ENCODE measurements at regions not wholly inside any gene's neighbourhood (a gene's known extent, or its start where the extent isn't known, plus 50 kb on each side); places are given as distances from the start of the nearest gene placed in this dataset.
"Not testable (repeated sequence)": the region's sequence is repeated elsewhere in the genome, so short reads cannot be mapped to it uniquely, and the experiment has no call there.

- ATAC-seq, result no peak
- no peak for DNase-seq (ENCODE audit: low spot score)
- intact Hi-C loops (cut with DNase I), result no loop called here
These were observed 57.7 kb downstream of the RAD51AP2 start for GRCh38 chr2:17460371-17461086.

GRCh38 chr2:17455343-17455742 is 62.9 kb downstream of the RAD51AP2 start:
- no peak for DNase-seq (ENCODE audit: low spot score)
- no peak for ATAC-seq
- intact Hi-C loops (cut with DNase I), result no loop called here

DNA sequence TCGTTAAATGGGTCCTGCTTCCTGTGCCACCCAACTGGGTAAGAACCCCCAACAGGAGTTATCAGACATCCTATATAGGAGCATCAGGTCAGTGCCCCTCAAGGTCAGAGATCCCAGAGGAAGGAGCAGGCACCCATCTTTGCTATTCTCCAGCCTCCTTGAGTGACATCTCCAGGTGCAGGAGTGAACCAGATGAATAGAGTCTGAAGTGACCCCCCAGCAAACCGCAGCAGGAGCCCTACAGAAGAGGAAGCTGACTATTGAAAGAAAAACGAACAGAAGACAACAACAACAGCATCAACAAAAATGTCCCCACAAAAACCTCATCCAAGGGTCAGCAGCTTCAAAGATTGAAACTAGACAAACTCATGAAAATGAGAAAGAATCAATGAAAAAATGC is 72.0 kb downstream of the RAD51AP2 start:
- ATAC-seq; DNase-seq (ENCODE audit: low spot score); intact Hi-C loops (cut with DNase I): not testable (repeated sequence)

GRCh38 chr2:17445744-17446143 is 72.5 kb downstream of the RAD51AP2 start:
- intact Hi-C loops (cut with DNase I), result no loop called here
- ATAC-seq (no peak), DNase-seq (ENCODE audit: low spot score) (no peak)

DNA sequence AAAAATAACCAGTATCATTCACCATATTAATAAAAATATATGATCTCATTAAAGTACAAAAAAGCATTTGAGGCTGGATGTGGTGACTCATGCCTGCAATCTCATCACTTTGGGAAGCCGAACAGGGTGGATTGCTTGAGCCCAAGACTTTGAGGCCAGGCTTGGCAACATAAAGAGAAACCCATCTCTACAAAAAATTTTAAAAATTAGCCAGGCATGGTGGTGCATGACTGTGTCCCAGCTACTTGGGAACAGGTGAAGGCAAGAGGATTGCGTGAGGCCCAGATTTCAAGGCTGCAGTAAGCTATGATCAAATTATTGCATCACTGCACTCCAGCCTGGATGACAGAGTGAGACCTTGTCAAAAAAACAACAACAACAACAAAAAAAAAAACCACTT is 75.9 kb downstream of the RAD51AP2 start:
- ATAC-seq, result no peak
- intact Hi-C loops (cut with DNase I), result no loop called here

GRCh38 chr2:17441790-17442189 is 76.5 kb downstream of the RAD51AP2 start:
- ATAC-seq (no peak), DNase-seq (ENCODE audit: low spot score) (no peak)
- intact Hi-C loops (cut with DNase I), result no loop called here

More for the DNA sequence above, 75.9 kb downstream of the RAD51AP2 start:
- no peak for DNase-seq (ENCODE audit: low spot score)

DNA sequence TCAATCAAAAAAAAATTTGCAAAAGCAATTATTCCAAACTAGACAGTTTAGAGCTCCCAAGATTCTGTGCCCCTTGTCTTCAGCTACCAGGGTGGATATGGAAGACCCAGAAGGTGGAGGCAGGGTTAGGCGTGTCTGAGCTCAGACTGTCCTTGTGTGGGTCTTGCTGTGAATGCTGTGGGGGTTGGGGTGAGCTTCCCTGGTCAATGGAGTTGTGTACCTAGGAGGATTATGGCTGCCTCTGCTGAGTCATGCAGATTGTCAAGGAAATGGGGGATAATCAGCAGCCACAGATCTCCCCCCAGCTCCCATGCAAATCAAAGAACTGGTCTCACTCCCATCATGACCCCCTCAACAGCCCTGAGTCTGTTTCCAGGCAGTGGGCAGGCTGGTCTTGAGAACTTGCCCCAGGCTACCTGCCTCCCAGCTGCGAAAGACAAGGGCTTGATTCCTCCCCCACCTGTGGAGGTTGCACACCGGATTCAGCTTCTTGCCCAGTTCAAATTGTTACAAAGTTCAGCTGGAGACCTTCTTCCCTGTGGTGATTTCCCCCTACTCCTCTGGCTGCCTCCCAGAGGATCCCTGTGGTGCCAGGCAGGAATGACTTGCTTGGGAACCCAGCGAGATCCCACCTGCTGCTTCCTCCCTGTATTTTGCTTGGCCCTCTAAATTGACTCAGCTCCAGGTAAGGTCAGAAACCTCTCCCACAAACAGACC is 77.0 kb downstream of the RAD51AP2 start:
- DNase-seq (ENCODE audit: low spot score) (no peak), ATAC-seq (no peak)

GRCh38 chr2:17430326-17430725 is 87.9 kb downstream of the RAD51AP2 start:
- no peak for ATAC-seq
- intact Hi-C loops (cut with DNase I), result no loop called here
- no peak for DNase-seq (ENCODE audit: low spot score)

More for the DNA sequence above, 77.0 kb downstream of the RAD51AP2 start:
- intact Hi-C loops (cut with DNase I), result no loop called here

GRCh38 chr2:17429130-17429529 is 89.1 kb downstream of the RAD51AP2 start:
- no peak for ATAC-seq
- DNase-seq (ENCODE audit: low spot score), result no peak
- intact Hi-C loops (cut with DNase I), result no loop called here

DNA sequence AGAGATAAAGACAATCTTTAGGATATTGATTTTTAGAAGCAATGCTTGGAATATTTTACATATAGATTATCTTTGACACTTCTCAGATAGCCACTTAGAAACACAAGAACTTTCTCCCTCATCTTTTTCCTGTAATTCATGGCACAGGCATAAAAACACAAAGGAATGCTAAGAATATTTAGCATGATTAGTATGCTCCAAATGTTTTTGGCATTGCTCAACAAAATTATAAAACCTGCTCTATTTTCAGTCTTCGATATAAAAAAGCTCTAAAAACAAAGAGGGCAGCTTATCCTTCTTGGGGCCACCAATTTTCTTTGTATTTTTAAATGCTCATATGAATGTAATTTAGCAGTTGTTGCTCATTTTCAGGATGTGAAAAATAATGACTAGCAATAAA is 90.8 kb downstream of the RAD51AP2 start:
- ATAC-seq, result no peak
- DNase-seq (ENCODE audit: low spot score), result no peak
- intact Hi-C loops (cut with DNase I), result no loop called here

DNA sequence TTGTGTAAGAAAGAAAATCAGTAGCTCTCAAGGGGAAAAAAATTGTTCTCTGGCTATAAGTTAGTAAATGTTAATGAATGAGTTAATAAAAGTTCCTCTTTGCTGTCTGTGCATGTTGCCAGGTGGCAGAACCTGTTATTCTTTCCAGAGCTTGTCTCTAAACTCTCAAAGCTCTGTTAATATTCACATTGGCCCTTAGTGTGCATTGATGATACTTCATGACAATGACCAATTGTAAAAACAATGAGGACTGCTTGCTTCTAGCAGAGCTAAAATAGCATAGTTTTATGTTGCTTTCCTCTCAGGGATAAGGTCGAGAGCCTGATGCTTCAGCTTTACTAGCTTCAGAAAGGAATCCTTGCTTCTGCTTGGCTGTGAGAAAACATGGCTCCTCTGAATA is 91.5 kb downstream of the RAD51AP2 start:
- DNase-seq (ENCODE audit: low spot score), result no peak
- intact Hi-C loops (cut with DNase I), result no loop called here
- no peak for ATAC-seq

GRCh38 chr2:17422061-17422460 is 96.2 kb downstream of the RAD51AP2 start:
- ATAC-seq (no peak), DNase-seq (ENCODE audit: low spot score) (no peak)
- intact Hi-C loops (cut with DNase I), result no loop called here

GRCh38 chr2:17416884-17417391 is 101.3 kb downstream of the RAD51AP2 start:
- ATAC-seq, result no peak
- intact Hi-C loops (cut with DNase I), result no loop called here

DNA sequence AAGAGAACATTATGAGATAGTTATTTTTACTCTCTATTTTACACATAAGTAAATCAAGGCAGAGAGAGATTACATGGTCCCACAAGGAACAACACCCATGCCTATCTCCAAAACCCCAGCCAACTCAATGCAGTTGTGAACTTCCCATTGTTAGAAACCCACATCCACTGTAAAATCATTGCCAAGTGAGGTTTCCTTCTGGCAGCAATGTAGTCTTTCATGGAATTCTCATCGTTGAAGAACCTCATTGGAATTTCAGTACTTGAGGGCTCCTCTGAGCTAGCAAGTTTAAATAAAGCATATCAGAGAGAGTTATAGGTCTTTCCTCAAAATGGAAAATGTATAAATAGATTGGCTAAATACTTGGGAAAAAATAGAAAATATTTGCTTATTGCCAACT is 105.2 kb downstream of the RAD51AP2 start:
- DNase-seq (ENCODE audit: low spot score) (no peak), ATAC-seq (no peak)
- intact Hi-C loops (cut with DNase I), result no loop called here

More at GRCh38 chr2:17416884-17417391, 101.3 kb downstream of the RAD51AP2 start:
- DNase-seq (ENCODE audit: low spot score), result no peak

- ATAC-seq, result no peak
- no peak for DNase-seq (ENCODE audit: low spot score)
- intact Hi-C loops (cut with DNase I), result no loop called here
These were observed 117.1 kb downstream of the RAD51AP2 start for GRCh38 chr2:17401096-17401495.

GRCh38 chr2:17398770-17399169 is 119.5 kb downstream of the RAD51AP2 start:
- ATAC-seq (no peak), DNase-seq (ENCODE audit: low spot score) (no peak)
- intact Hi-C loops (cut with DNase I), result loop anchor here (5.0 kb wide), 1 partner anchor 724 kb away; no protein-coding TSS in a partner anchor

DNA sequence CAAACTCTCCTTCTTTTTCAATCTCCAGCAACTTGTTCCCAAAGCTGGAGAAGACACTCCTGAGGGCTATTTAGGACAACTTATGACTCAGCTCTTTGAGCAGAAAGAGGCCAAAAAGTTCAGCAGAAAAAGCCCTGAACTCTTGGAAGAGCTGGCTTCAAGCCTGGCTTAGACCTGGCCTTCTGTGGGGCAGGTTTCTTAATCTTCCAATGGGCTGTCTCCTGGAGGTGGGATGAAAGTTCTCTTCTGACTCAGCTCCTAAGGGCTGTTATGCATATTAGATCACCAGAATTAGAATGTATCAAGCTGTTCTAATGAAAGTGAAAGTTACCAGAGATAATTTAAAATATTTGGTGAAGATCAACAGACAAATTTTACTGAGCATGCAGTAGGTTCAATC is 129.4 kb downstream of the RAD51AP2 start:
- intact Hi-C loops (cut with DNase I), result no loop called here
- DNase-seq (ENCODE audit: low spot score) (no peak), ATAC-seq (no peak)

DNA sequence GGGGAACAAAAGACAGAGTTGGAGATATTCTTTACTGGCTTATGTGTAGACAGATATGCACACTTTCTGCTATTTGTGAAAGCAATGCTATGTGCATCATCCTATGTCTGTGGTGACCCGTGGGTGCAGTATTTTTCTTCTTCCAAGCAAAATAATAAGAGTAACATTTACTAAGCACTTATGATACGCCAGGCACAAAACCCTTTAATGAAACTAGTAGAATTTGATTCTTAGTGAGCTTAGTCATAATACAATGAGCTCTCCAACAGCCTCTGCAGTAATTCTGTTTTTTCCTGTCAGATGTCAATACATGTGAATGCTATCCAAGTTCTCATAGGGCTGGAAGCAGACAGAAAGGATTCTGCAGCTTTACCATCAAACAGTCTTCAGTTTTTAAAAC is 130.6 kb downstream of the RAD51AP2 start:
- ATAC-seq (no peak), DNase-seq (ENCODE audit: low spot score) (no peak)

GRCh38 chr2:17386771-17387170 is 131.5 kb downstream of the RAD51AP2 start:
- intact Hi-C loops (cut with DNase I), result no loop called here
- no peak for DNase-seq (ENCODE audit: low spot score)
- ATAC-seq, result no peak

More for the DNA sequence above, 130.6 kb downstream of the RAD51AP2 start:
- intact Hi-C loops (cut with DNase I), result no loop called here

DNA sequence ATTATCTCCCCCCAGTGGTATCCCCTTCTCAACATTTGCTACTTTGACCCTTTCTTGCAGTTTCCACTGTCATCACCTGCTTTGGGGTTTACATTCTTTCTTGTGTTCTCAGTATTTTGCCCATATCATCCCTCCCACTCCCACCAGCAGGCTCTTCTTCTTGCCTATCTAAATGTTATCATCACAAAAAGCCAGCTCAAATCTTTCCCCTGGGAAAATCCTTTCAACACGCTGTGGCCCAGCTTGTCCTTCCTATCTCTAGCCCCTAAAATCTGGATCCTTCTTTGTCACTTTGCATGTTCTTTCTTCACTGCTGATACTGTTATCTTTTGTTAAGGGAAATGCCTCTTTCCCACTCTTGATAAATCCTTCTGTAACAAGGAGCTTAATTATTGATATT is 138.2 kb downstream of the RAD51AP2 start:
- DNase-seq (ENCODE audit: low spot score) (no peak), ATAC-seq (no peak)
- intact Hi-C loops (cut with DNase I), result no loop called here
